Kasumi-1 (cell line): ENCODE measurements at regions not wholly inside any gene's neighbourhood (a gene's known extent, or its start where the extent isn't known, plus 50 kb on each side); places are given as distances from the start of the nearest gene placed in this dataset.
A peak's percentile ranks its signal among the peaks of the same experiment; 100 is the strongest.

ENCODE experiments used
- DNase-seq, 2 experiments: peaks; one replicate each; lab custom pipeline; 2025; lab: John Stamatoyannopoulos, UW

GRCh38 chr18:44062345-44062744 lies 618.3 kb upstream of the SETBP1 start:
- DNase-seq: no peak

- DNase-seq: no peak
Observed at GRCh38 chr18:44065206-44065605, 615.5 kb upstream of the SETBP1 start.

DNA sequence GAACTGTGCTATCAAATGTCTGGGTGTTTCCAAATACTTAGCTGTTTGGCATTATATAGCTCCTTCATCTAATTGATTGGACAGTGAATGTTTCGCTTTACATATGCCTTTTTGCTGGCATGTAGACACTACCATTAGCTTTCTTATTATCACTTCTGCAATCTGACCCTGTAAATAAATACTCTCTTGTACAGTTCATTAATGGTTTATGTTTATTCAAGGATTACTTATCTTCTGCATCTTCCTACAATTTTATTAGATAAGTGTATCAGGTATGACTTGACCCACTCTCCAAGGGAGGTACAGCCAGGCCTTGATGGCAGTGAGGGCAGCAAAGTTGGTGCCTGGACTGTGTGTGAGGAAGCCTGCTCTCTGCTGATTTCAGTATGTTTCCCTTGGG lies 614.1 kb upstream of the SETBP1 start:
- DNase-seq: no peak

- DNase-seq: no peak
Observed at GRCh38 chr18:44067186-44067585, 613.5 kb upstream of the SETBP1 start.

DNA sequence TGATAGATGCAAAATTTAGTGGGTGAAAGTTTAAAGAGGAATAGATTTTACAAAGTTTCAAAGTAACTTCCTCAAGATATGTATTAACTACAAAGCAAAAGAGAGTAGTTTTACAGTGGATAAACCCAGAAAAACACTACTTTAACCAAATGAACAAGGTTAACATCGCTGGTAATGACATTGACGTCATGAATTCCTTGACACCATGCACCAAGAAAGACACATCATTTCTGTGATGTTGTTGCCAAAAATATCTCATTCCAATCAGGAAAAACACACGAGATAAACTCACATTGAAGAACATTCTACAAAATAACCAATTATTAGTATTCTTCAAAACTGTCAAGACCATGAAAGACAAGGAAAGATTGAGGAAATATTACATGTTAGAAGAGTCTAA lies 605.6 kb upstream of the SETBP1 start:
- DNase-seq: no peak

DNA sequence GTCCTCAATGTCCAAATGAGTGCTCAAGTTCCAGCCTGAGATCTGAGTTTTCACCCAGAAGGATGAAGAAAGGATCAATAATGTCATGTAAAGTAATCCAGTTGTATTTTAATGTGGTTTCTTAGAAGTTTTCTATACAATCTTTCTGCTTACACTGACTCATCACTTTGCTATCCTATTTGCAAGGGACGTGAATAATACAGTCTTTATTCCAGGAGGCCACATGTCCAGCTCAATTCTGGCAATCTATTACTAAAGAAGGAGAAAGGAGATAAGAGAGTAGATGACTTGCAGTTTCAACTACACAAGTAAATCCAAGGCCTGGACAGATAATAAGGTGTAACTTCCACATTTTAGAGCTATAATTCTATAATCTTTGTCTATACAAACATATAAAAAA lies 601.1 kb upstream of the SETBP1 start:
- DNase-seq: no peak

DNA sequence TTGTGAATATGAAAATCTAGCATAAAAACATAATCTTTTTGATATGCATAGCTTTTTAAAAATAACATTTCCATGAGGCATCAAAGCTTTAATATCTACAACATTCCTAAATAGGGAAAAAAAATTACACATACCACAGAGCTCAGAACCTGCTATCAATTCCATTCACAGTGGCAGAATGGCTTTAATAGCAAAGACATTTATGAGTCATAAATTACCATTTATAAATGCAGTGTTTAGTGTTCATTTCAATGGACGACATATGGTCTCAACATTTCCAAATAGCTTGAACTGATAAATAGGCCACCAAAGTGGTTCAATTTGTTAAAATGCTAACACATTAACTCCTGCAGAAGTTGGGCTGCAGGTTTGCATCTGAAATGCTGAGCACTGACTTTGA lies 600.6 kb upstream of the SETBP1 start:
- no peak for DNase-seq

GRCh38 chr18:44089732-44090131 lies 591.0 kb upstream of the SETBP1 start:
- no peak for DNase-seq

- DNase-seq: no peak
Observed at GRCh38 chr18:44090453-44090852, 590.2 kb upstream of the SETBP1 start.

DNA sequence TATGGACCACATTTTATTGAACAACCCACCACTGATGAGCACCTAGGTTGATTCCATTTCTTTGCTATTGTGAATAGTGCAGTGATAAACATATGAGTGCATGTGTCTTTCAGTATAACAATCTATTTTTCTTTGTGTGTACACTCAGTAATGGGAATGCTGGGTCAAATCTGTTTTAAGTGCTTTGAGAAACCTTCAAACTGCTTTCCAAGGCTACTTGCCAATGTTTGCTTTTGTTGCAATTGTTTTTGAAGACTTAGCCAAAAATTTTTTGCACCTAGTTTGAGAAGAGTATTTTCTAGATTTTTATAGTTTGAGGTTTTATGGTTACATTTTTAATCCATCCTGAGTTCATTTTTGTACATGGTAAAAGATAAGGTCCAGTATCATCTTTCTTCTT lies 587.4 kb upstream of the SETBP1 start:
- no peak for DNase-seq

- DNase-seq: no peak
Observed at GRCh38 chr18:44096016-44096415, 584.7 kb upstream of the SETBP1 start.

DNA sequence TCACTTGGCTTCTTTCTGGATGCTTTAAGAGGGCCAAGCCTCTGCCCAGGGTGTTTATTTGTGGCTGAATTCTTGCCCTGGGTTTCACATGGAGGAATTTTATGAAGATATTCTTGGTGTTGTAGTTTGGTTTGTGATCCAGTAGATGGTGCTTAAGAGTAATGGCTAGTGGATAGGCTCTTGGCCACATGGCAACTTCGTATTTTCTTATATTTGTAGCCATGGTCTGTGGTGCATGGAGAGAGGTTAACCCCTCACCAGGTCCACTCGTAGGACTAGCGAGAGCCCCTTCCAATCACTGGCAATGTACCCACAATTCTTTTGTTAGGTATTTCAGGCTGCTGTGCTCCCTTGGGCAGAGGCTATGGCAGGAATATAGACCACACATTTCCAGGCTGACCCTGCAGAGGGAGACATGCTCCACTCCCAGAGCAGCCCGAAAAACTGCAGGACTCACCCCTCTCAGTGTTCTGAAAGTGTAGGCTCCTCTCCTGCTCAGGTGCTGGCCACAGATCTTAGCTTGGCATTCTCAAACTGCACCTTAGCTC lies 582.1 kb upstream of the SETBP1 start:
- no peak for DNase-seq

- DNase-seq: no peak
Observed at GRCh38 chr18:44107187-44107586, 573.5 kb upstream of the SETBP1 start.

- DNase-seq: no peak
Observed at GRCh38 chr18:44111337-44111736, 569.4 kb upstream of the SETBP1 start.

GRCh38 chr18:44117821-44118220 lies 562.9 kb upstream of the SETBP1 start:
- DNase-seq: no peak

DNA sequence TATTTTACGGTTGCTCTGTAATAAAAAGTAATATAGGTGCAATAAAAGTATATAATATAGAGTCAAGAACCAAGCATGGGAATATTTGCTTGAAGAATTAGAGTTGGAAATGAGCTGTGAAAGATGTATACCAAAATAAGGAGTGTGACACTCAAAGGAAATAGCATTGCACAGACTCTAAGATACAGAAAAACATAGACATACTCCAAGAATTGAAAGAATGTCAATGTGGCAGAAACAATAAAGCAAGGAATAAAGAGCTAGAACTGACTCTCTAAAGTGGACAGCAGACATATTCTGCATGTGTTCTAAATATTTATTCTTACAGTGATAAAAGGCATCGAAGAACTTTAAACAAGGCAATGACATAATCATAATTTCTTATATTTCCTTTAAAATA lies 561.1 kb upstream of the SETBP1 start:
- no peak for DNase-seq

DNA sequence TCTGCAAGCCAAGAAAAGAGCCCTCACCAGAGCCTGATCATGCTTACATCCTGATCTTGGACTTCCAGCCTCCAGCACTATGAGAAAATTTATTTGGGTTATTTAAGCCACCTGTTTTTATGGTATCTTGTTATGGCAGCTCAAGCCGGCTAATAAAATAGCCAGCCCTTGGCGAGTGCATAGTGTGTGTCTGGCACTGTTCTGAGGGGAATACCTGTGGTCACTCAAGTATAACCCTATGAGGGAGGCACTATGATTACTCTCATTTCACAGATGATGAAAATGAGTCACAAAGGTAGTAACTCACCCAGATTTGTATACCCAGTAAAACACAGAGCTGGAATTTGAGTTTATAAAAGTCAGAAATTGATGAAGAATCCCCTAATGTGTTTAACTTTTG lies 556.9 kb upstream of the SETBP1 start:
- no peak for DNase-seq

DNA sequence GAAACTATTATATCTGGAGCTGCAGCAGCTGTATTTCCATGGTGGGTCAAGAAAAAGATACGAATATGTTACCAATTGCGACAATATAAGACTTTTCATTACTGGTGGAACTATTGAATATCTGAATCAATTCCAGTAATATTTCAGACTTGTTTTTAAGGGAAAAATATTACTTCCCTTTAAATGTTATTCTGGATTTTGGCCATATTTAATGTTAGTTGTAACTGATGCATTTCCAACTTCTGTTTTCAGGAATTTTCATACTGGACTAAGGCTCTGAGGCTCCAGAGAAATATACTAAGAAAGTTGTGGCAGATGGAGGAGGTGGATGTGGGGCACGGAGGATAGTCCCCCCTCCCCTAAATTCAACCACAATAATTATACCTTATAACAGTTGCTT lies 555.2 kb upstream of the SETBP1 start:
- DNase-seq: no peak

DNA sequence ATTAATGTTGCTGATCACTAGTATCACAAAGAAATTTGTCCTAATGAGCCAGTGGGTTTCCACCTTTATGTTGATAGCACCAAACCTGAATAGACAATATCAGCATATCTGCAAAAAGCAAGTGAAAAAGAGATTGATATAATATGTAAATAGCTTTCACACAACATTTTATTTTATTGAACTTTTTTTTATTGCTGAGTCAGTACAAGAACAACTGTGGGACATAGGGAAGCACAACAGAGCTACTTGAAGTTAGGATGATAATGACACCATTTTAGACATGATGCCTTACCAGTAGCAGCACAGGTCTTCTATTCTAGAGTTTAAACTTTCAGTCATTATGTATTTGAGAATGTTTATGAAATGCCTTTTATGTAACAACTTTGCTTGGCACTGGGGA lies 554.1 kb upstream of the SETBP1 start:
- DNase-seq: no peak

DNA sequence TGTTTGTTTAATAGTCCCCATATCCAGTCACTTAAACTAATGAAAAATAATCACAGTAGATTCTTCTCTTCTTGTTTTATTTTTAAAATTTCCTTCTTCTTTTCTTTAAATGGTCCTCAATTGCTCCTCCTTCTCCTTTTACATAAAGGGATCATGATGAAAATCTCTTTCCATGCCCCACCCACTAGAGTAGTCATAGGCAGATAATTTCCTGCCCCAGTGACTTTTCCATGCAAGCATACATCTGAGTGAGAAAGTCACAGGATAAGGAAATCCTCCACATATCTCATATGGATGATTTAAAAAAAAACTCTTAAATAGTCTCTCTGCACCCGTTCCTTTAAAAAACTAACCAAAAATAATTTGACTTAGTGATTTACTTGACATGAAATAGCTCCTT lies 552.3 kb upstream of the SETBP1 start:
- no peak for DNase-seq

- DNase-seq: peak; percentile 54 to 62
Observed at GRCh38 chr18:44130376-44130942, 550.2 kb upstream of the SETBP1 start.

DNA sequence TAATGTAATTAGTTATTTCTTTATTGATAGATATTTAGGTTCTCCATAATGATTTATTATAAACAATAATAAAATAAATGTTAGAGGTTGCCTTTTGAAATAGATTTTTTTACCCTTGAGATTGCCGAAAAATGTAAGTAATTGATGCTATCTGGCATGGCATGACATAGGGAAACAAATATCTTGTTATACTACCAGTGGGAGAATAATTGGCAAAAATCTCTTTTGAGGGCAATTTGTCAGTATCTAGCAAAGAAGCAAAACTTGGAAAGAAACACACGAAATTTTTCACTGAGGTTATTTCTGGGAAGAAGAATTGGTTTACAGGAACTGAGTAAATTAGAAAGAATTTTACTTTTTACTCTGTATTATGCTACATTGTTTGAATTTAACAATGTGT lies 547.2 kb upstream of the SETBP1 start:
- no peak for DNase-seq

- DNase-seq: no peak
Observed at GRCh38 chr18:44134447-44134846, 546.2 kb upstream of the SETBP1 start.

GRCh38 chr18:44135741-44136140 lies 544.9 kb upstream of the SETBP1 start:
- DNase-seq: no peak

GRCh38 chr18:44136326-44136725 lies 544.4 kb upstream of the SETBP1 start:
- DNase-seq: no peak
